Stimulated activated CD4-positive, alpha-beta T cell treated with anti-CD3 and anti-CD28 coated beads, Interleukin-2, amount 100 ng/mL, for 48 hours (primary cell): ENCODE measurements at regions not wholly inside any gene's neighbourhood (a gene's known extent, or its start where the extent isn't known, plus 50 kb on each side); places are given as distances from the start of the nearest gene placed in this dataset.

Source experiments
- DNase-seq, 2 donors: peaks; one replicate each; pipeline ENCODE4 v3.0.0-alpha.2; 2020

- no peak for DNase-seq
Measured at GRCh38 chr15:66832664-66833063, 130.6 kb downstream of the SMAD6 start.

GRCh38 chr15:66833371-66833770 lies 131.3 kb downstream of the SMAD6 start:
- DNase-seq = no peak

- no peak for DNase-seq
Measured at GRCh38 chr15:66833803-66834202, 131.8 kb downstream of the SMAD6 start.

GRCh38 chr15:66834881-66835878 lies 133.1 kb downstream of the SMAD6 start:
- no peak for DNase-seq

GRCh38 chr15:66836231-66837030 lies 134.4 kb downstream of the SMAD6 start:
- DNase-seq = no peak

- no peak for DNase-seq
Measured at GRCh38 chr15:66838202-66838601, 136.2 kb downstream of the SMAD6 start.

- DNase-seq = no peak
Measured at GRCh38 chr15:66838671-66839239, 136.7 kb downstream of the SMAD6 start.

- no peak for DNase-seq
Measured at GRCh38 chr15:66839506-66840112, 137.6 kb downstream of the SMAD6 start.

GRCh38 chr15:66840615-66841390 lies 138.8 kb downstream of the SMAD6 start:
- DNase-seq = no peak

GRCh38 chr15:66841953-66842681 lies 140.1 kb downstream of the SMAD6 start:
- no peak for DNase-seq

GRCh38 chr15:66842710-66843441 lies 140.8 kb downstream of the SMAD6 start:
- DNase-seq = no peak

- DNase-seq = no peak
Measured at GRCh38 chr15:66843581-66843980, 141.5 kb downstream of the SMAD6 start.

- no peak for DNase-seq
Measured at GRCh38 chr15:66844041-66844746, 142.2 kb downstream of the SMAD6 start.

GRCh38 chr15:66844747-66845145 lies 142.7 kb downstream of the SMAD6 start:
- DNase-seq = no peak

GRCh38 chr15:66845266-66845785 lies 143.3 kb downstream of the SMAD6 start:
- DNase-seq = no peak

GRCh38 chr15:66846031-66846430 lies 144.0 kb downstream of the SMAD6 start:
- DNase-seq = no peak

- DNase-seq = no peak
Measured at GRCh38 chr15:66846811-66847210, 144.8 kb downstream of the SMAD6 start.

GRCh38 chr15:66847565-66847991 lies 145.5 kb downstream of the SMAD6 start:
- DNase-seq = no peak

- DNase-seq = no peak
Measured at GRCh38 chr15:66848116-66848515, 146.1 kb downstream of the SMAD6 start.
